ENCODE measurements at regions not wholly inside any gene's neighbourhood (a gene's known extent, or its start where the extent isn't known, plus 50 kb on each side); places are given as distances from the start of the nearest gene placed in this dataset.

DNA sequence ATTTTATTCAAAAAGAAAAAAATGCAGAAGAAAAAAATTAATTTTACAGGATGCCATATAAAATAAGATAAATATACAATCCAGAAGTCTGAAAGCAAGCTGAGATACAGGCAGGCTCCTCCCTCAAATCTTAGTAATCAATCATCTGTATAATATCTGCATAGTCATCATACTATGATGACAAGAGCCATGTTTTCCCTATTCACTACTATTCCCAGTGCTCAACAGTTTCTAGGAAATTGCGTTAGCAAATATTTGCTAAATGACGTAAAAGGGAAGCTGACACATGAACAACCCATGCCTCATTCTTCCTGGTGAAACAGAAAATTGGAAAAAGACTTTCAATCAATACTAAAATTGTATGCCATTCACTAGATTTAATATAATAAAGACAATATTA is 793.2 kb downstream of the SUCLG1 start:
- H3K27ac ChIP-seq (ENCODE audit: low read length), result no peak overlapping the region
- BruUV-seq (replicated peaks), result no TSS peak
- ChIA-PET CTCF (no interaction called here), POLR2A (ENCODE audit: unreplicated experiment) (no interaction called here)
- H3K79me2 ChIP-seq (ENCODE audit: low read length), result no peaks in the 10 kb centered on the region
- peak; percentile 54 for ATAC-seq
- no peaks in the 10 kb centered on the region for H3K27me3 ChIP-seq (ENCODE audit: low read length)
- H3K4me2 ChIP-seq (ENCODE audit: low read length), result no peak overlapping the region
- no peaks in the 10 kb centered on the region for H3K9me2 ChIP-seq (replicated peaks; ENCODE audit: low read length)
- no peaks in the 10 kb centered on the region for H3K4me1 ChIP-seq (ENCODE audit: insufficient read depth, low read length)
- no peak overlapping the region for H3K4me3 ChIP-seq (ENCODE audit: low read length)
- no peaks in the 10 kb centered on the region for H3K36me3 ChIP-seq (ENCODE audit: low read depth, low read length)
- TF ChIP-seq EZH2 (IDR thresholded peaks at IDR 0.05; ENCODE audit: low read length, unreplicated experiment) (no peak), CTCF (conservative IDR thresholded peaks at IDR 0.05; ENCODE audit: low read depth, low read length) (no peak), EZH2phosphoT487 (IDR thresholded peaks at IDR 0.05; ENCODE audit: borderline replicate concordance, low read length) (no peak)
- no peaks in the 10 kb centered on the region for H4K20me1 ChIP-seq (ENCODE audit: low read length)
- H2AFZ ChIP-seq (ENCODE audit: low read length), result no peak overlapping the region
- peak; percentile 79 for DNase-seq
- H3K9me3 ChIP-seq (ENCODE audit: low read length), result no peaks in the 10 kb centered on the region
- intact Hi-C loops (cut with micrococcal nuclease), result no loop called here
- H3F3A ChIP-seq (ENCODE audit: low read length, unreplicated experiment), result no peaks in the 10 kb centered on the region
- H3K9ac ChIP-seq (ENCODE audit: low read length), result no peak overlapping the region

DNA sequence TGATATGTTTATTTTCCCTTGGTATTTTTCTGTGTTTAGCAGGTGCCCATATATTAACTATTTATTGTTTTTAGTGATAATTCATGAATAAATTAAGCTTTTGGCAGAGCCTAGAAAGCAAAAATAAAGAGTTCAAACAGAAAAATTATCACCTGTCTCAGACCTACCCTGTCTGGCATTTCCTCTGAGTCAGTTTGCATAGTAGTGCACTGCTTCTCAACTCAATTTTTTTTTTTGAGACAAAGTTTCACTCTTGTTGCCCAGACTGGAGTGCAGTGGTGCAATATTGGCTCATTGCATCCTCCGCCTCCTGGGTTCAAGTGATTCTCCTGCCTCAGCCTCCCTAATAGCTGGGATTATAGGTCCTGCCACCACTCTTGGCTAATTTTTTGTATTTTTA is 793.9 kb downstream of the SUCLG1 start:
- no peaks in the 10 kb centered on the region for H3K4me1 ChIP-seq (ENCODE audit: insufficient read depth, low read length)
- no peaks in the 10 kb centered on the region for H3K36me3 ChIP-seq (ENCODE audit: low read depth, low read length)
- H3F3A ChIP-seq (ENCODE audit: low read length, unreplicated experiment), result no peaks in the 10 kb centered on the region
- no peak overlapping the region for H3K4me2 ChIP-seq (ENCODE audit: low read length)
- ChIA-PET POLR2A (ENCODE audit: unreplicated experiment) (no interaction called here), CTCF (no interaction called here)
- DNase-seq, result no peak
- no TSS peak for BruUV-seq (replicated peaks)
- H3K27ac ChIP-seq (ENCODE audit: low read length), result 0 out of 2 replicates have a peak overlapping the region, but pooled peaks have one; percentile 19
- no peaks in the 10 kb centered on the region for H3K9me3 ChIP-seq (ENCODE audit: low read length)
- no peak overlapping the region for H3K9ac ChIP-seq (ENCODE audit: low read length)
- H3K9me2 ChIP-seq (replicated peaks; ENCODE audit: low read length), result no peaks in the 10 kb centered on the region
- ATAC-seq, result no peak
- TF ChIP-seq EZH2 (IDR thresholded peaks at IDR 0.05; ENCODE audit: low read length, unreplicated experiment), result no peak
- TF ChIP-seq EZH2phosphoT487 (IDR thresholded peaks at IDR 0.05; ENCODE audit: borderline replicate concordance, low read length), result no peak
- TF ChIP-seq CTCF (conservative IDR thresholded peaks at IDR 0.05; ENCODE audit: low read depth, low read length), result no peak
- no peak overlapping the region for H3K4me3 ChIP-seq (ENCODE audit: low read length)
- H3K27me3 ChIP-seq (ENCODE audit: low read length), result no peaks in the 10 kb centered on the region
- H4K20me1 ChIP-seq (ENCODE audit: low read length), result no peaks in the 10 kb centered on the region
- H2AFZ ChIP-seq (ENCODE audit: low read length), result no peak overlapping the region
- intact Hi-C loops (cut with micrococcal nuclease), result no loop called here
- no peaks in the 10 kb centered on the region for H3K79me2 ChIP-seq (ENCODE audit: low read length)

DNA sequence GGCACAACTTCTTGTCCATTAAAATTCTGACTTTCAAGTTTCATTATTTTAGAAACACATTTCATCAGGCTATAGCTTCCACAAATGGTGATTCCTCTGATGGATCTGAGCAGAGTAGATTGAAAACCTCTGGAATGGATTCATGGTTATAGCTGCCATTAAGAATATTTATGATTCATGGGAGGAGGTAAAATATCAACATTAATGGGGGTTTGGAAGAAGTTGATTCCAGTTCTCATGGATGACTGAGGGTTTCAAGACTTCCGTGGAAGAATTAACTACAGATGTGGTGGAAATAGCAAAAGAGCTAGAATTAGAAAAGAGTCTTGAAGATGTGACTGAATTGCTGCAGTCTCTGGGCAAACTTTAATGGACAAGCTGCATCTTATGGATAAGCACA is 797.4 kb downstream of the SUCLG1 start:
- Histone ChIP-seq H3K4me3 (ENCODE audit: low read length) (no peak overlapping the region), H3K79me2 (ENCODE audit: low read length) (no peaks in the 10 kb centered on the region), H3K36me3 (ENCODE audit: low read depth, low read length) (no peaks in the 10 kb centered on the region), H3K9ac (ENCODE audit: low read length) (no peak overlapping the region), H3K9me3 (ENCODE audit: low read length) (no peaks in the 10 kb centered on the region; the same call in 1 of the 2 replicates), H2AFZ (ENCODE audit: low read length) (no peak overlapping the region), H3K27ac (ENCODE audit: low read length) (no peak overlapping the region), H4K20me1 (ENCODE audit: low read length) (no peaks in the 10 kb centered on the region), H3K9me2 (replicated peaks; ENCODE audit: low read length) (no peaks in the 10 kb centered on the region), H3F3A (ENCODE audit: low read length, unreplicated experiment) (no peaks in the 10 kb centered on the region), H3K27me3 (ENCODE audit: low read length) (no peaks in the 10 kb centered on the region), H3K4me1 (ENCODE audit: insufficient read depth, low read length) (no peaks in the 10 kb centered on the region), H3K4me2 (ENCODE audit: low read length) (no peak overlapping the region)
- TF ChIP-seq EZH2phosphoT487 (IDR thresholded peaks at IDR 0.05; ENCODE audit: borderline replicate concordance, low read length) (no peak), CTCF (conservative IDR thresholded peaks at IDR 0.05; ENCODE audit: low read depth, low read length) (no peak), EZH2 (IDR thresholded peaks at IDR 0.05; ENCODE audit: low read length, unreplicated experiment) (no peak)
- ChIA-PET CTCF (no interaction called here), POLR2A (ENCODE audit: unreplicated experiment) (no interaction called here)
- ATAC-seq, result no peak
- no TSS peak for BruUV-seq (replicated peaks)
- intact Hi-C loops (cut with micrococcal nuclease), result no loop called here
- no peak for DNase-seq
